ENCODE measurements at regions not wholly inside any gene's neighbourhood (a gene's known extent, or its start where the extent isn't known, plus 50 kb on each side); places are given as distances from the start of the nearest gene placed in this dataset.

DNA sequence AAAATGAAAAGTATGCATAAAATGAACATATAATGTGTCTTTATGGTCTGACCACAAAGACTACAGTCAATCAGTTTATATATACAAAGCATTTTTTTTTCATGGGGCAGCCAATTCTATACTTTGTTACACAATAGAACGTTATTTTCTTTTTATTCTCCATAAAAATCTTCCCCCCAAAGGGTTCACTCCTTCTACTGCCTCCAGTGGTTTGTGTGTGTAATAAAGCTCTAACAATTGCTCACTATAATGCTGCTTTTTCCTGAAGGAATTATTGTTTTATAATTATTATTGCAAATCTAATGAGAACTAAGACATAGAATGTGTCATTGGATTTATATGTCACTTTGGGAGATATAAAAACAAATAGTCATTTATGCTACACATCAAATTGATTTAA is 664.1 kb upstream of the PABPC4L start:
- TF ChIP-seq, protein P1, sequence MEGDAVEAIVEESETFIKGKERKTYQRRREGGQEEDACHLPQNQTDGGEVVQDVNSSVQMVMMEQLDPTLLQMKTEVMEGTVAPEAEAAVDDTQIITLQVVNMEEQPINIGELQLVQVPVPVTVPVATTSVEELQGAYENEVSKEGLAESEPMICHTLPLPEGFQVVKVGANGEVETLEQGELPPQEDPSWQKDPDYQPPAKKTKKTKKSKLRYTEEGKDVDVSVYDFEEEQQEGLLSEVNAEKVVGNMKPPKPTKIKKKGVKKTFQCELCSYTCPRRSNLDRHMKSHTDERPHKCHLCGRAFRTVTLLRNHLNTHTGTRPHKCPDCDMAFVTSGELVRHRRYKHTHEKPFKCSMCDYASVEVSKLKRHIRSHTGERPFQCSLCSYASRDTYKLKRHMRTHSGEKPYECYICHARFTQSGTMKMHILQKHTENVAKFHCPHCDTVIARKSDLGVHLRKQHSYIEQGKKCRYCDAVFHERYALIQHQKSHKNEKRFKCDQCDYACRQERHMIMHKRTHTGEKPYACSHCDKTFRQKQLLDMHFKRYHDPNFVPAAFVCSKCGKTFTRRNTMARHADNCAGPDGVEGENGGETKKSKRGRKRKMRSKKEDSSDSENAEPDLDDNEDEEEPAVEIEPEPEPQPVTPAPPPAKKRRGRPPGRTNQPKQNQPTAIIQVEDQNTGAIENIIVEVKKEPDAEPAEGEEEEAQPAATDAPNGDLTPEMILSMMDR (IDR thresholded peaks at IDR 0.05): no peak
- TF ChIP-seq POLR2A (IDR thresholded peaks at IDR 0.05): no peak
